Spleen (tissue), 11 donors: ENCODE measurements at regions not wholly inside any gene's neighbourhood (a gene's known extent, or its start where the extent isn't known, plus 50 kb on each side); places are given as distances from the start of the nearest gene placed in this dataset.

Source experiments
- DNase-seq: peaks from one replicate; pipeline ENCODE4 v3.0.0-alpha.2; 2020
- H3K27ac ChIP-seq, 8 donors: fragments of 200-600 bp; sonication (generic) in 7 of 8; 1 replicate in 4 of 8; 2 replicates in 4 of 8; pipeline versions ENCODE4 v1.5.0 to v1.8.0; 2016 to 2021; ENCODE audit warnings: inconsistent platforms in 4 of 8, mild to moderate bottlenecking in 4 of 8, moderate library complexity in 1 of 8
- H3K27me3 ChIP-seq, 7 donors: fragments of 200-600 bp; sonication (generic) in 6 of 7; replicated peaks in 1 of 7; 1 replicate in 4 of 7; 2 replicates in 3 of 7; pipeline versions ENCODE4 v1.5.0 to v1.8.0; 2016 to 2021; ENCODE audit warnings: inconsistent platforms in 3 of 7, mild to moderate bottlenecking in 1 of 7
- H3K36me3 ChIP-seq, 6 donors: fragments of 200-600 bp; sonication (generic) in 5 of 6; 1 replicate in 4 of 6; 2 replicates in 2 of 6; pipeline versions ENCODE4 v1.5.0 to v1.8.0; 2016 to 2021; ENCODE audit warnings: inconsistent platforms in 2 of 6
- H3K4me1 ChIP-seq, 6 donors: fragments of 200-600 bp; sonication (generic) in 5 of 6; 1 replicate in 3 of 6; 2 replicates in 3 of 6; pipeline versions ENCODE4 v1.5.0 to v1.8.0; 2016 to 2021; ENCODE audit warnings: inconsistent platforms in 3 of 6
- H3K4me3 ChIP-seq, 8 donors: fragments of 200-600 bp; sonication (generic) in 7 of 8; 1 replicate in 4 of 8; 2 replicates in 4 of 8; pipeline versions ENCODE4 v1.5.0 to v1.8.0; 2016 to 2021; ENCODE audit warnings: inconsistent platforms in 4 of 8, mild to moderate bottlenecking in 4 of 8, moderate library complexity in 2 of 8
- H3K9me3 ChIP-seq, 8 donors: fragments of 200-600 bp; sonication (generic) in 7 of 8; 1 replicate in 4 of 8; 2 replicates in 4 of 8; pipeline versions ENCODE4 v1.5.0 to v1.8.0; 2016 to 2021; ENCODE audit warnings: inconsistent platforms in 4 of 8
- CTCF ChIP-seq, 11 experiments: fragments of 200-600 bp in 7 of 11; fragments of 450-650 bp in 4 of 11; sonication (generic) in 4 of 11; IDR thresholded peaks in 8 of 11; conservative IDR thresholded peaks in 3 of 11; 1 replicate in 7 of 11; 2 replicates in 4 of 11; pipeline versions ENCODE4 v1.4.0 to v1.8.0; 2016 to 2021; ENCODE audit warnings: antibody characterized with exemption in 11 of 11, inconsistent platforms in 4 of 11, mild to moderate bottlenecking in 1 of 11
- POLR2A ChIP-seq, 3 donors: fragments of 450-650 bp; IDR thresholded peaks; one replicate each; pipeline ENCODE4 v1.5.1; 2017; ENCODE audit warnings: antibody characterized with exemption in 3 of 3, mild to moderate bottlenecking in 1 of 3
- POLR2AphosphoS5 ChIP-seq, 3 donors: sonication (generic); formaldehyde crosslinking; IDR thresholded peaks; one replicate each; pipeline ENCODE4 v1.5.1; 2017; ENCODE audit warnings: antibody characterized with exemption in 3 of 3
- WGBS, 5 donors: extraction: QIAGEN DNeasy Blood & Tissue Kit in 3 of 5; methylation state at CpG; one replicate each; pipeline versions ENCODE4 v1.1.5 to v1.1.7; 2013 to 2018; 5-methylcytosine and 5-hydroxymethylcytosine counted together
- intact Hi-C: fragments of 100-400 bp; cut with DNase I; formaldehyde crosslinking; loops from one replicate; pipeline ENCODE4 v1.15.0; 2023; ENCODE audit warnings: low total_unique reads
- donor health status: healthy with polysubstance abuse.
- donor health status: DM: no; HTN: no; CAD: no; lungs with moderate emphysema.
- donor health status: DM: no; HTN: no; CAD: no.
- donor health status: Bipolar disorder and iron deficiency.
- donor health status: healthy.
- donor health status: DM: no; HTN: no; CAD: no.
- donor health status: DM: yes; HTN: yes; CAD: no.

- 71 to 89% (median 74%) methylated on average over 5 of the region's 5 CpGs for WGBS, 5 donors
- Histone ChIP-seq H3K4me3 (no peak overlapping the region), H3K27me3 (peaks cover 0 to 27% (median 0%) of the 10 kb centered on the region in 7 donors), H3K4me1 (no peaks in the 10 kb centered on the region), H3K27ac (no peak overlapping the region), H3K9me3 (no peaks in the 10 kb centered on the region), H3K36me3 (no peaks in the 10 kb centered on the region)
- intact Hi-C loops = no loop called here
- DNase-seq = no peak
- TF ChIP-seq CTCF (IDR thresholded peaks at IDR 0.05 in 8 of 11, conservative IDR thresholded peaks at IDR 0.05 in 3 of 11) (no peak), POLR2A (IDR thresholded peaks at IDR 0.05) (no peak), POLR2AphosphoS5 (IDR thresholded peaks at IDR 0.05) (no peak)
Observed at GRCh38 chr16:54589326-54589725, 302.7 kb upstream of the IRX3 start.

- Histone ChIP-seq H3K4me1 (no peaks in the 10 kb centered on the region), H3K4me3 (no peak overlapping the region), H3K36me3 (no peaks in the 10 kb centered on the region), H3K27ac (no peak overlapping the region), H3K27me3 (peaks cover 0 to 14% (median 0%) of the 10 kb centered on the region in 7 donors), H3K9me3 (no peaks in the 10 kb centered on the region)
- 49 to 58% (median 51%) methylated on average over 5 of the region's 5 CpGs for WGBS, 5 donors
- intact Hi-C loops = no loop called here
- TF ChIP-seq CTCF (IDR thresholded peaks at IDR 0.05 in 8 of 11, conservative IDR thresholded peaks at IDR 0.05 in 3 of 11) (no peak), POLR2A (IDR thresholded peaks at IDR 0.05) (no peak), POLR2AphosphoS5 (IDR thresholded peaks at IDR 0.05) (no peak)
- DNase-seq = no peak
Observed at GRCh38 chr16:54588026-54588425, 301.4 kb upstream of the IRX3 start.

GRCh38 chr16:54587176-54587515 is 300.6 kb upstream of the IRX3 start:
- Histone ChIP-seq H3K27ac (no peak overlapping the region), H3K36me3 (no peaks in the 10 kb centered on the region), H3K27me3 (peaks cover 0 to 14% (median 0%) of the 10 kb centered on the region in 7 donors), H3K4me1 (no peaks in the 10 kb centered on the region), H3K9me3 (no peaks in the 10 kb centered on the region), H3K4me3 (no peak overlapping the region)
- TF ChIP-seq POLR2AphosphoS5 (IDR thresholded peaks at IDR 0.05) (no peak), CTCF (IDR thresholded peaks at IDR 0.05 in 8 of 11, conservative IDR thresholded peaks at IDR 0.05 in 3 of 11) (no peak)
- DNase-seq = no peak
- intact Hi-C loops = no loop called here
- 47 to 69% (median 53%) methylated on average over 3 of the region's 3 CpGs for WGBS, 5 donors

- DNase-seq = no peak
- H3K9me3 ChIP-seq = no peaks in the 10 kb centered on the region
- whole genome bisulfite sequencing, 5 donors = 60 to 83% (median 70%) methylated on average over 4 of the region's 4 CpGs
- no peaks in the 10 kb centered on the region for H3K4me1 ChIP-seq
- intact Hi-C loops = no loop called here
- H3K27ac ChIP-seq = no peak overlapping the region
- no peaks in the 10 kb centered on the region for H3K36me3 ChIP-seq
- TF ChIP-seq POLR2AphosphoS5 (IDR thresholded peaks at IDR 0.05) (no peak), CTCF (IDR thresholded peaks at IDR 0.05 in 8 of 11, conservative IDR thresholded peaks at IDR 0.05 in 3 of 11) (no peak), POLR2A (IDR thresholded peaks at IDR 0.05) (no peak)
- no peak overlapping the region for H3K4me3 ChIP-seq
- H3K27me3 ChIP-seq = peaks cover 0 to 9% (median 0%) of the 10 kb centered on the region in 7 donors
Observed at GRCh38 chr16:54586474-54587175, 300.0 kb upstream of the IRX3 start.
